Prostate gland (tissue), 2 donors: ENCODE measurements at regions not wholly inside any gene's neighbourhood (a gene's known extent, or its start where the extent isn't known, plus 50 kb on each side); places are given as distances from the start of the nearest gene placed in this dataset.

Experiments used
- DNase-seq: peaks from one replicate; pipeline ENCODE4 v3.0.0-alpha.2; 2019; ENCODE audit warnings: low spot score
- H3K27ac ChIP-seq, 2 donors: fragments of 200-600 bp; sonication (generic); 2 replicates each; pipeline ENCODE4 v1.5.1; 2017 to 2019
- H3K27me3 ChIP-seq: fragments of 200-600 bp; sonication (generic); replicated peaks from 2 replicates; pipeline ENCODE4 v1.5.1; 2019; ENCODE audit not compliant: insufficient read depth
- H3K36me3 ChIP-seq, 2 donors: fragments of 200-600 bp; sonication (generic); 1 replicate in 1 of 2; 2 replicates in 1 of 2; pipeline versions ENCODE4 v1.5.1 to v1.8.1; 2017 to 2019
- H3K4me1 ChIP-seq: fragments of 200-600 bp; sonication (generic); replicated peaks from 2 replicates; pipeline ENCODE4 v1.5.1; 2019
- H3K4me3 ChIP-seq, 2 donors: fragments of 200-600 bp; sonication (generic); 2 replicates each; pipeline ENCODE4 v1.5.1; 2017 to 2019
- H3K9me3 ChIP-seq: fragments of 200-600 bp; sonication (generic); 2 replicates; pipeline ENCODE4 v1.5.1; 2017
- CTCF ChIP-seq, 4 experiments: fragments of 200-600 bp in 2 of 4; fragments of 450-650 bp in 2 of 4; sonication (generic) in 2 of 4; IDR thresholded peaks; 1 replicate in 3 of 4; 2 replicates in 1 of 4; pipeline ENCODE4 v1.5.1; 2016 to 2019; ENCODE audit warnings: antibody characterized with exemption in 4 of 4, mild to moderate bottlenecking in 2 of 4, moderate library complexity in 2 of 4
- POLR2A ChIP-seq: fragments of 450-650 bp; IDR thresholded peaks from one replicate; pipeline ENCODE4 v1.6.1; 2016; ENCODE audit warnings: antibody characterized with exemption, mild to moderate bottlenecking
- POLR2AphosphoS5 ChIP-seq: sonication (generic); formaldehyde crosslinking; IDR thresholded peaks from one replicate; pipeline ENCODE4 v1.6.1; 2017; ENCODE audit warnings: antibody characterized with exemption
- WGBS: methylation state at CpG from one replicate; pipeline ENCODE4 v1.1.5; 2018; 5-methylcytosine and 5-hydroxymethylcytosine counted together
- intact Hi-C: fragments of 100-400 bp; cut with DNase I; formaldehyde crosslinking; loops from one replicate; pipeline ENCODE4 v1.14.2; 2022

GRCh38 chr5:168209244-168209995, 82.0 kb upstream of the WWC1 start:
- no peak for DNase-seq
- intact Hi-C loops = no loop called here
- Histone ChIP-seq H3K36me3 (no peaks in the 10 kb centered on the region), H3K27ac (no peak overlapping the region), H3K9me3 (no peaks in the 10 kb centered on the region), H3K27me3 (no peaks in the 10 kb centered on the region), H3K4me1 (no peaks in the 10 kb centered on the region), H3K4me3 (no peak overlapping the region)
- WGBS = 83% methylated on average over 1 of the region's 1 CpG
- TF ChIP-seq CTCF (IDR thresholded peaks at IDR 0.05) = no peak
- no peak for TF ChIP-seq POLR2A
- no peak for TF ChIP-seq POLR2AphosphoS5

- intact Hi-C loops = no loop called here
- TF ChIP-seq CTCF (IDR thresholded peaks at IDR 0.05) = no peak
- no peak for TF ChIP-seq POLR2A
- TF ChIP-seq POLR2AphosphoS5 = no peak
- H3K27ac ChIP-seq = no peak overlapping the region
Measured at GRCh38 chr5:168209997-168210396, 81.4 kb upstream of the WWC1 start.

DNA sequence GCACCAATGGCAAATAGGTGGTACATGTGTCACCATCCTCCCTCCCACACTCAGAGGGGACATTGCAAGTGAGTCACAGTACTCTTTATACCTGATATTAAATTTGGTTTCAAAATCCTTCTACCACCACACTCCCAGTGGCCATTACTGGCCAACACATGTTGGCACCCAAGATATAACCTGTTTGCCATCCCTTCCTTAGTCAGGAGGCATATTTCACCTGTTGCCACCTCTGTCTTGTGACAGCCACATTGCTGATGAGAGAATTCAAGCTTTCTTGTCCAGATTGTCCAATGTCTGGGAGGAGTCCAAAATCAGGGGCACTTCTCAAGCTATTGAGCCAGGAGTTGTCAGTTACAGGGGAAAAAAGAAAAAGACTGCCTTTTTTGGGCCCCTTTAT, 80.2 kb upstream of the WWC1 start:
- no peaks in the 10 kb centered on the region for H3K9me3 ChIP-seq
- no peak overlapping the region for H3K4me3 ChIP-seq
- no peak for TF ChIP-seq CTCF (IDR thresholded peaks at IDR 0.05)
- no peak for TF ChIP-seq POLR2A
- no peak for TF ChIP-seq POLR2AphosphoS5
- intact Hi-C loops = no loop called here
- H3K36me3 ChIP-seq = no peaks in the 10 kb centered on the region
- no peak overlapping the region for H3K27ac ChIP-seq
- H3K27me3 ChIP-seq = no peaks in the 10 kb centered on the region
- DNase-seq = no peak
- H3K4me1 ChIP-seq = no peaks in the 10 kb centered on the region

More at GRCh38 chr5:168209997-168210396, 81.4 kb upstream of the WWC1 start:
- 85% methylated on average over 3 of the region's 3 CpGs for WGBS
- H3K4me3 ChIP-seq = no peak overlapping the region
- H3K36me3 ChIP-seq = no peaks in the 10 kb centered on the region
- DNase-seq = no peak
- H3K4me1 ChIP-seq = no peaks in the 10 kb centered on the region
- H3K27me3 ChIP-seq = no peaks in the 10 kb centered on the region
- no peaks in the 10 kb centered on the region for H3K9me3 ChIP-seq

DNA sequence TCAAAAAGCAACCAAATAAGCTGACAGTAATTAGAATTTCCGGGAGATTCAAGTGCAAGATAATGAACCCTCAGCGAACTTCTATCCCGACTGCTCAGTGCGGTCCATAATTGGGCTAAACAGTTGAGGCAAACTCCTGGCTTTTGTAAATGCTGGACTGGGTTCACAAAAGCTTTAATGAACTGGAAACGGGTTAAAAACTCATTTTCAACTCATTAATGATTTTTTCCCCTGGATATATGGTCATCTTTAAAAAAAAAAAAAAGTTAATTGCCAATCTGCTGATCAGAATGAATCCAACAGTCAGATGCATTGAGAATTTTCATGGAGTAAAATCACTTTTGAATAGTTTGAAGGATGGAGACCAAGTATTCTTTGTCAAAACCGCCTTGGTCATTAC, 79.5 kb upstream of the WWC1 start:
- Histone ChIP-seq H3K9me3 (no peaks in the 10 kb centered on the region), H3K36me3 (no peaks in the 10 kb centered on the region), H3K27me3 (no peaks in the 10 kb centered on the region), H3K4me3 (no peak overlapping the region), H3K27ac (no peak overlapping the region), H3K4me1 (no peaks in the 10 kb centered on the region)
- DNase-seq = no peak
- 83% methylated on average over 6 of the region's 6 CpGs for WGBS
- intact Hi-C loops = no loop called here
- TF ChIP-seq POLR2A (no peak), POLR2AphosphoS5 (no peak), CTCF (IDR thresholded peaks at IDR 0.05) (no peak)

- Histone ChIP-seq H3K4me1 (no peaks in the 10 kb centered on the region), H3K4me3 (no peak overlapping the region), H3K27ac (no peak overlapping the region), H3K9me3 (no peaks in the 10 kb centered on the region), H3K27me3 (no peaks in the 10 kb centered on the region), H3K36me3 (no peaks in the 10 kb centered on the region)
- no peak for DNase-seq
- WGBS = 91% methylated on average over 3 of the region's 3 CpGs
- TF ChIP-seq POLR2AphosphoS5 (no peak), CTCF (IDR thresholded peaks at IDR 0.05) (no peak), POLR2A (no peak)
- intact Hi-C loops = no loop called here
Measured at GRCh38 chr5:168214071-168214470, 77.4 kb upstream of the WWC1 start.
